Hematopoietic multipotent progenitor cell treated with erythropoietin and hydrocortisone succinate and interleukin-3 and kit ligand, for 6 days (in vitro differentiated cells): ENCODE measurements at regions not wholly inside any gene's neighbourhood (a gene's known extent, or its start where the extent isn't known, plus 50 kb on each side); places are given as distances from the start of the nearest gene placed in this dataset.

Experiments
- DNase-seq: peaks from one replicate; pipeline ENCODE4 v3.0.0-alpha.2; 2015

GRCh38 chr9:23551929-23552707 lies 273.9 kb downstream of the ELAVL2 start:
- no peak for DNase-seq

GRCh38 chr9:23552876-23553601 lies 273.0 kb downstream of the ELAVL2 start:
- DNase-seq = no peak

DNA sequence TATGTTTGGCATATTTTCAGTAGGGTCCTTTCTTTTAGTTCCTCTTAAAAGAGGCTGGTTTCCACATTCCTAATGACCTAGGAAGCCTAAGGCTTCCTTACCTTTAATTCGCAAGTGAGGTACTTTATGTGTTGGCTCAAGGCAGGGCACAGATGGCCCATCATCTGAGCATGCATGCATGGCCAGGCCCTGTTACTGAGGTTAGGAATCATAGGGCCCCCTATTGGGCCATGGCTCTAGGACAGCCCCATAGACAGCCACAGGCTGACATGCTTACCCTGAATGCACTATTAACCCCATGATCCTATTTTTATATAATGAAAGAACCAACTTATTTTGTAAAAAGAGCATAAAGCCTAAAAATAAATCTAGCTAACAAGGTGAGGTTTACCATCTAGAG lies 271.4 kb downstream of the ELAVL2 start:
- no peak for DNase-seq

DNA sequence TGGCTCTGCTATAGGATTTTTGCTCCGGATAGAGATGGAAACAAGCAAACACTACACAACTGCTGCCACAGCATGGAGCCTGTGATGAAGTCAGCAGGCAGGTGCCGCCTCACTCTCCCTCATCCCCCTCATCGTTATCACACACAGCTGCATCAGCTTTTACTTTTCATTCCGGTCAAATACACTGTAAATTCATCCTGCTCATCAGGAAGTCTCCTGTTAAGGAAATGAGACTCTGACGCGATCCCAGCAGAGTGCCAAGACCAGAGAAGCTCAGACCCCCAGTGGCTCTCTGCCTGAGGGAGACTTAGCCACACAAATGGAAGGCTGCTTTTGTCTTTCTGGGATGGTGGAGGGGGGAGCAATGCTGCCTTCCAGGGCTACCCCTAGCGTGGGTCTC lies 270.2 kb downstream of the ELAVL2 start:
- no peak for DNase-seq

- no peak for DNase-seq
These were observed 269.6 kb downstream of the ELAVL2 start for GRCh38 chr9:23556459-23556858.

DNA sequence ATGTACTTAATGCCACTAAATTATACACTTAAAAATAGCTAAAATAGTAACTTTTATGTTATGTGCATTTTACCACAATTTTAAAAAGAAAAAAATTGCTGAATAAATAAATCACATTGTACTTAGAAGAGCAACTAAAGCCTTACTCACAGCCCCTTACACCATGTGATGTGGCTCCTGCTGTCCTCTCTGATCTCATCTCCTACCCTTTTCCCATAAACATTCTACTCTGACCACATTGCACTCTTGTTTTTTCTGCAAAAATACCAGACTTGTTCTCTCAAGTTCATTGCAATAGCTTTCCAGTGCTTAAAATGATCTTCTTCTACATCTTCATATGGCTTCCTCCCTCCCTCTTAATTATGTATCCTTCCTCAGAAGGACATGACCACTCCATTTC lies 268.4 kb downstream of the ELAVL2 start:
- DNase-seq = no peak

DNA sequence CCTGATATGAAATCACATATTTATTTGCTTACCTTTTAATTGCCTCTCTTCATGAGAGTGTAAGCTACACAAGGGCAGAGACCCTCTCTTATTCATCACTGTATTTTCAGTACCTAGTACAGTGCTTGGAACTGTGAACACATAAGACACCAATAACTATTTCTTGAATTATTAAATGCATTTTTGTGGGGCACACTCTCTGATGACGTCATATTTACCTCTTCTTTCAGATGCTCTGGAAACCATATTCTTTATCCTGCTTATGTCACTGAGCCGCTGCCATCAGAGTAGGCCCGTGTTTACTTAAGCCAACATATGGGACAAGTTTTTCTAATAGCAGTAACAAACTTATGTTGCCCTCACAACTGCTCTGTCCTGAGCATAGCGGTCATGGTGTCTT lies 266.5 kb downstream of the ELAVL2 start:
- DNase-seq = no peak

- no peak for DNase-seq
These were observed 262.5 kb downstream of the ELAVL2 start for GRCh38 chr9:23563517-23563916.

GRCh38 chr9:23567516-23568165 lies 258.4 kb downstream of the ELAVL2 start:
- DNase-seq = no peak

- DNase-seq = no peak
These were observed 254.5 kb downstream of the ELAVL2 start for GRCh38 chr9:23571414-23572104.

DNA sequence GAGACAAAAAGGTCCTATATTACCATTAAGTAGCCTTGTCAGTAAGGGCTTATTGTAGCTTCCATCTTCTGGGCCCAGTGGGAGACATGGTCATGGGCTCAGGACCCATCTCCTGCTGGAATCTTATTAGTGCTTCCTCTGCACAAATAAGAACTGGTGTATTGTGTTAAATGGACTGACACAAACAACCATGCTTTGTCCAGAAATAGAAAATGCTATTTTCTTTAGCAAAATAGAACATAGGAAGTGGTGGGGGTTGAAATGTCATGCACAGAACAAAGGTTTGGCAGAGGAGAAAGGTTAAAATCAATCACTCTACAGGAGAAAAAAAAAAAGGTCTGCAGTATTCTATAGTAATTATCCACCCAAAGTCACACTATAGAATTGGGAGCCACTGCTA lies 252.2 kb downstream of the ELAVL2 start:
- no peak for DNase-seq

GRCh38 chr9:23577611-23578010 lies 248.4 kb downstream of the ELAVL2 start:
- no peak for DNase-seq

DNA sequence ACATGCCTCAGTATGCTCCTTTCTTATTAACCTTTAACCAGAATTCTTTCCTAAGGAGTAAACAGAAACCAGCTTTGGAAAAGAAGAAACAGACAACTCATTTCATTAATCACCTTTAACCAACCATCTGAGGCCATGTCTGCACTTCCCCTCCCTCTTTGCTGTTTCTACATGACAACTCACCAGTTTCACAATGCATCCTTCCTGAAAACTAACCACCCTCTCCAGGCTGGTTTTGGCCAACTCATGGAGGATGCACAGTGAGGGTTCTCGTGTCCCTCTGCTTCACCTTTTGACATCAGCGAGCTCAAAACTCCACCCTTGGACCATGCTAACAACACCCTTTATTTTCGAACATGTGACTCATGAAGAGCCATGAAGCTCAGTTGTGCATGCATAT lies 244.1 kb downstream of the ELAVL2 start:
- DNase-seq = no peak

DNA sequence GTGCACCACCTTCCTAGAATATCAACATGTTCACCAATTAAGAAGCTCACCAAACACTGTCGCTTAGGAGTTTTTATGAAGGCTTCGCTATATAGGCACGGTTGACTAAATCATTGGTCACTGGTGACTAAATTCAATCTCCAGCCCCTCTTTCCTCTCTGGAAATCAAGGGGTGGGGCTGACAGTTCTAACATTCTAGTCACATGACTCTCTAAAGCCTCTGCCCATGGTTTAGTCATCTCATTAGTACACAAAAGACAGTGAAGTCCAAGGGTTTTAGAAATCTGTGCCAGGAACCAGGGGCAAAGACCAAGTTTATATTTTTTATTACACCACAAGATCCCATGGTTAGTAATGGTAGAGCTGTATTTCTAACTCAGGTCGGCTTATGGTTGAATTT lies 243.2 kb downstream of the ELAVL2 start:
- DNase-seq = no peak

DNA sequence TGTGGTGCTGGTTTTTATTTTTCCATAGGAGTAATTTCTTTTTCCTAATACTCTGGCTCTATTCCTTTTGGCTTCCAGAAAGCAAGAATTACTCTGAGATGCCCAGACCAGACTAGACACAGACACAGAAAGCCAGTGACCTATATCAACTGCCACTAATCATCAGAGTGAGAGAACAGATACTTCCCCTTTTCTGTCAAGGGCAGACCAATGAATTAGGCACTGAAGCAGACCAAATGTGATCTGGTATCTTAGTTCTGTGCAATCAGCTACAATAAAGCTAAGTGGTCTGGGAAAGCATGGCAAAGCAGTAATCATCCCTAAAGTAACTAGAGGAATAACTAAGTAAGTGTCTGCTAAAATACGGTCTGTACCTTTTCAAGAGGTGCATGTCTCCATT lies 239.1 kb downstream of the ELAVL2 start:
- DNase-seq = peak; percentile 1

GRCh38 chr9:23587433-23587832 lies 238.6 kb downstream of the ELAVL2 start:
- no peak for DNase-seq

DNA sequence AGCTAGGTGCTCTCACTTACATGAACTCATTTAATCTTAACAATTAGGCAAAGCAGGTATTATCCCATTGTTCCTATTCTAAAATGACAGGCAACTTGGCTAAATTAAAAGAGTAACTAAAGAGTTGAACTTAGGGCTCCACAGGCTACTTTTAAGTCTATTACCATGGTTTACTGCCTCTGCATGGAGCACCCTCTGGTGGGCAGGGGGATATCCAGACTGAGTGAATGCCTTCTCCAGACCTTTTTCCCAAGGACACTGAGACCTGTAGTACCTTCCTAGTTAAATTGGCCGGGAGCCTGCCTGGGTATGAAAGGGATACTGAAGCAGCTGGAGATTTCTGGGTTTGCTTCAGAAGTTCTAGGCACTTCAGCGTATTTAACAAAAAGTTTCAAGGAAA lies 238.1 kb downstream of the ELAVL2 start:
- DNase-seq = no peak

DNA sequence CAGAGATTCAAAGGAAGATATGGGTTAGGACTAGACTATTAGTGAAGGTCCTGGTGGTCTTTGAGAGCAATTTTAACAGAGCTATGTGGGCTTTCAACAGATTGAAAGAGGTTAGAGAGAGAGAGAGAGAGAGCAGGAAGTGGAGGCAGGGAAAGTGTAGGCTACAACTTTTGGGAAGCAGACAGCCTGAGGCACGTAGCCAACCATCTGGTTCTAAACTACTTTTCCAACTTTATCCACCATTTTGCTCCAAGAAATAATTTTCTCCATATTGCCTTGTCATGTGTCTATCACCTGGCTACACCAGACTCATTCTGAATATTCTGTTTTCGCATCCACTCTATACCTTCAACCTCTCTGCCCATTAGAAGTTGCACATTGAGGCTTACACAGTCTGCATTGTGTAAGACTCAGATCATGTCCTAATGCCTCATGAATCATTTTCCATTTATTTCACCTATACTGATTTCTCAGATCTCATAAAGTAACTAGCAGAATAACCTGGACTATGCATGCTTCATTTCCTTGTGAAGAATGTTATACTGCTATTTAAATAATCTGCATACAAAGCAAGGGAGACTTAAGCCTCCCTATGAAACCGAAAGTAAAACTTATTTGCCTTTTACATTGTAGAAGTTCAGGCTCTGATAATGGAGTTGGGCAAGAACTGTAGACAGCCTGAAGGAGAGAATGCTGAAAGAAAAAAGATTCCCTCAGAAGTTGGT lies 235.6 kb downstream of the ELAVL2 start:
- DNase-seq = no peak

GRCh38 chr9:23594421-23594820 lies 231.6 kb downstream of the ELAVL2 start:
- DNase-seq = no peak

- no peak for DNase-seq
These were observed 229.0 kb downstream of the ELAVL2 start for GRCh38 chr9:23596913-23597634.

DNA sequence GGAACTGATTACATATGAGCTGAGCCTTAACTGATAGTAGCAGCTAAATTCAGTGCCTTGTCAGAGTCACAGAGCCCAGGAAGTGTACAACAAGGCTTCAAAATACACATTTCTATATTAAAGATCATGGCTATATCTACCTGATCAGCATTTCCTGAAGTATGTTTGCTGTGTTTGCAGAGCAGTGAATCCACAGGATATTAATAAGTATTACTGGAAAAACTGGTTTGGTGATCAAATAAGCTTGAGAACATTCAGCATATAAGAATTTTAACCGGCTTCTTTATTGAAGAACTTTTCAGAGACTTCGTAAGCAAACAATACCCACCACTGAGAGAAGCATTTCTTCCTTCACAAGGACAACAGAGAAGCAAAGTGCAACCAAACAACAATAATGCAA lies 227.0 kb downstream of the ELAVL2 start:
- DNase-seq = no peak

- DNase-seq = no peak
These were observed 222.7 kb downstream of the ELAVL2 start for GRCh38 chr9:23603311-23603710.
